HepG2 (cell line): ENCODE measurements at regions not wholly inside any gene's neighbourhood (a gene's known extent, or its start where the extent isn't known, plus 50 kb on each side); places are given as distances from the start of the nearest gene placed in this dataset.

Source experiments
- ATF4 ChIP-seq, 2 experiments: fragments of 450-650 bp in 1 of 2; sonication (generic) in 1 of 2; formaldehyde crosslinking; IDR thresholded peaks; 2 replicates each; pipeline versions ENCODE4 v1.5.0 to v1.8.0; 2020 to 2022; ENCODE audit warnings: mild to moderate bottlenecking in 1 of 2, missing genetic modification reagents in 1 of 2
- CTCF ChIP-seq: sonication (generic); formaldehyde crosslinking; IDR thresholded peaks from 2 replicates; pipeline ENCODE4 v1.5.0; 2020; ENCODE audit warnings: mild to moderate bottlenecking, missing genetic modification reagents, moderate library complexity
- HOXA7 ChIP-seq: sonication (generic); formaldehyde crosslinking; IDR thresholded peaks from 2 replicates; pipeline ENCODE4 v1.8.1; 2022; ENCODE audit warnings: mild to moderate bottlenecking, missing genetic modification reagents, moderate library complexity
- MAZ ChIP-seq, 2 experiments: sonication (generic) in 1 of 2; formaldehyde crosslinking in 1 of 2; IDR thresholded peaks; 2 replicates each; pipeline versions ENCODE4 v1.5.0 to v1.6.1; 2012 to 2020; ENCODE audit warnings: low read depth in 2 of 2, mild to moderate bottlenecking in 2 of 2, borderline replicate concordance in 1 of 2, improper control_type of control experiment in 1 of 2, low read length in 1 of 2, missing genetic modification reagents in 1 of 2, moderate library complexity in 1 of 2
- MLX ChIP-seq: IDR thresholded peaks from 2 replicates; pipeline ENCODE4 v1.6.1; 2016
- POLR2AphosphoS5 ChIP-seq: IDR thresholded peaks from 2 replicates; pipeline ENCODE4 v1.6.1; 2012; ENCODE audit warnings: low read depth, low read length
- SNAPC5 ChIP-seq: sonication (generic); formaldehyde crosslinking; IDR thresholded peaks from 2 replicates; pipeline ENCODE4 v1.8.1; 2023; ENCODE audit warnings: mild to moderate bottlenecking, missing genetic modification reagents, borderline replicate concordance
- USF2 ChIP-seq, 2 experiments: sonication (generic) in 1 of 2; formaldehyde crosslinking in 1 of 2; IDR thresholded peaks; 2 replicates each; pipeline versions ENCODE4 v1.5.1 to v1.6.1; 2011 to 2020; ENCODE audit warnings: borderline replicate concordance in 1 of 2, low read depth in 1 of 2, low read length in 1 of 2, mild to moderate bottlenecking in 1 of 2, missing genetic modification reagents in 1 of 2, moderate library complexity in 1 of 2
- ZNF660 ChIP-seq: sonication (generic); formaldehyde crosslinking; IDR thresholded peaks from 2 replicates; pipeline ENCODE4 v1.5.1; 2020; ENCODE audit warnings: mild to moderate bottlenecking, low read depth, missing genetic modification reagents, borderline replicate concordance
- ZNF766 ChIP-seq: sonication (generic); formaldehyde crosslinking; IDR thresholded peaks from 2 replicates; pipeline ENCODE4 v1.5.0; 2020; ENCODE audit warnings: missing genetic modification reagents, borderline replicate concordance

GRCh38 chr3:66931699-66932098 is 66.4 kb upstream of the KBTBD8 start:
- no peak for TF ChIP-seq MAZ (IDR thresholded peaks at IDR 0.05; ENCODE audit: borderline replicate concordance, low read depth, low read length)
- no peak for TF ChIP-seq MAZ (CRISPR knock-in tag; IDR thresholded peaks at IDR 0.05; ENCODE audit: low read depth)
- TF ChIP-seq ATF4 (CRISPR knock-in tag; IDR thresholded peaks at IDR 0.05): no peak
- no peak for TF ChIP-seq CTCF (CRISPR knock-in tag)
- no peak for TF ChIP-seq USF2 (IDR thresholded peaks at IDR 0.05; ENCODE audit: low read depth, low read length)
- no peak for TF ChIP-seq USF2 (CRISPR knock-in tag; IDR thresholded peaks at IDR 0.05; ENCODE audit: borderline replicate concordance)
- TF ChIP-seq HOXA7: no peak
- TF ChIP-seq ZNF766 (CRISPR knock-in tag): no peak
- TF ChIP-seq POLR2AphosphoS5: no peak
- TF ChIP-seq ZNF660 (CRISPR knock-in tag): no peak
- no peak for TF ChIP-seq SNAPC5 (CRISPR knock-in tag)
- no peak for TF ChIP-seq MLX (CRISPR knock-in tag)
